GM12891 (cell line): ENCODE measurements at regions not wholly inside any gene's neighbourhood (a gene's known extent, or its start where the extent isn't known, plus 50 kb on each side); places are given as distances from the start of the nearest gene placed in this dataset.

ENCODE experiments used
- POLR2A ChIP-seq: IDR thresholded peaks from 2 replicates; pipeline ENCODE4 v1.6.1; 2011; ENCODE audit warnings: low read depth, low read length, control low read depth
- POLR2AphosphoS5 ChIP-seq: IDR thresholded peaks from 2 replicates; pipeline ENCODE4 v1.6.1; 2011; ENCODE audit warnings: low read depth, low read length, control low read depth
- POU2F2 ChIP-seq: IDR thresholded peaks from 2 replicates; pipeline ENCODE4 v1.6.1; 2011; ENCODE audit warnings: low read depth, mild to moderate bottlenecking, control low read depth, low read length, moderate library complexity
- TAF1 ChIP-seq: IDR thresholded peaks from 2 replicates; pipeline ENCODE4 v1.6.1; 2011; ENCODE audit warnings: low read depth, low read length, control low read depth

GRCh38 chr2:157152362-157152761, 105.1 kb upstream of the GALNT5 start:
- TF ChIP-seq POLR2AphosphoS5, result no peak
- no peak for TF ChIP-seq POLR2A
- no peak for TF ChIP-seq TAF1
- no peak for TF ChIP-seq POU2F2
